ENCODE measurements at regions not wholly inside any gene's neighbourhood (a gene's known extent, or its start where the extent isn't known, plus 50 kb on each side); places are given as distances from the start of the nearest gene placed in this dataset.

DNA sequence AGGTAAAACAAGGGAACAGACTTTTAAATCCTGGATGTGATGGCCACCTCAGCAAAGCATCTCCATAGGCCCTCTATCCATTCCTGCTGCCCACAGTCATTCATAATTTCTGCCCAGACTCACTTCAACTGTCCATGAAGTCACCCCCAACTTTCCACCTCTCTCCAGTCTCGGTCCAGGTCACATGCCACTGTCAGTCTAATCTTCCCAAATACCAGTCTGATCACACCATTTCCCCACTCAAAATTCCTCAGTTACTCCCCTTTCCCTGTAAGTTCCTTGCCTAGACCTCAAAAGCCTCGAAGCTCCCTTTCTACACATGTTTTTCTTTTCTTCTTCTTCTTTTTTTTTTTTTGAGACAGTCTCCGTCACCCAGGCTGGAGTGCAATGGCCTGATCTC, 51.2 kb upstream of the HOPX start:
- no peak for DNase-seq
- Histone ChIP-seq H3K4me3 (ENCODE audit: low read length) (no peak overlapping the region), H3K27me3 (ENCODE audit: control insufficient read depth, insufficient read depth, low read length, poor library complexity, severe bottlenecking) (no peaks in the 10 kb centered on the region), H3K27ac (ENCODE audit: low read depth, low read length) (no peak overlapping the region), H3K36me3 (ENCODE audit: control insufficient read depth, insufficient read depth, low read length) (no peaks in the 10 kb centered on the region), H3K4me1 (ENCODE audit: control insufficient read depth, insufficient read depth, low read length) (no peaks in the 10 kb centered on the region), H3K9me3 (ENCODE audit: control insufficient read depth, low read length) (no peaks in the 10 kb centered on the region), H3K9ac (ENCODE audit: extremely low read depth, low read length, poor library complexity, severe bottlenecking) (no peak overlapping the region)
- Mint-ChIP-seq H3K4me3 (no peak overlapping the region), H3K36me3 (ENCODE audit: low read depth) (no peaks in the 10 kb centered on the region), H3K9me3 (peaks cover 5% of the 10 kb centered on the region), H3K27me3 (ENCODE audit: insufficient read depth) (peaks cover 3% of the 10 kb centered on the region), H3K4me1 (peaks cover 8% of the 10 kb centered on the region), H3K27ac (no peak overlapping the region)
- TF ChIP-seq, protein P1, sequence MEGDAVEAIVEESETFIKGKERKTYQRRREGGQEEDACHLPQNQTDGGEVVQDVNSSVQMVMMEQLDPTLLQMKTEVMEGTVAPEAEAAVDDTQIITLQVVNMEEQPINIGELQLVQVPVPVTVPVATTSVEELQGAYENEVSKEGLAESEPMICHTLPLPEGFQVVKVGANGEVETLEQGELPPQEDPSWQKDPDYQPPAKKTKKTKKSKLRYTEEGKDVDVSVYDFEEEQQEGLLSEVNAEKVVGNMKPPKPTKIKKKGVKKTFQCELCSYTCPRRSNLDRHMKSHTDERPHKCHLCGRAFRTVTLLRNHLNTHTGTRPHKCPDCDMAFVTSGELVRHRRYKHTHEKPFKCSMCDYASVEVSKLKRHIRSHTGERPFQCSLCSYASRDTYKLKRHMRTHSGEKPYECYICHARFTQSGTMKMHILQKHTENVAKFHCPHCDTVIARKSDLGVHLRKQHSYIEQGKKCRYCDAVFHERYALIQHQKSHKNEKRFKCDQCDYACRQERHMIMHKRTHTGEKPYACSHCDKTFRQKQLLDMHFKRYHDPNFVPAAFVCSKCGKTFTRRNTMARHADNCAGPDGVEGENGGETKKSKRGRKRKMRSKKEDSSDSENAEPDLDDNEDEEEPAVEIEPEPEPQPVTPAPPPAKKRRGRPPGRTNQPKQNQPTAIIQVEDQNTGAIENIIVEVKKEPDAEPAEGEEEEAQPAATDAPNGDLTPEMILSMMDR (conservative IDR thresholded peaks at IDR 0.05) = no peak
- 87 to 94% methylated on average over 2 to 3 of the region's 3 CpGs for WGBS, 2 experiments (ENCODE audit: insufficient coverage in 1 of 2, insufficient read length in 1 of 2)

DNA sequence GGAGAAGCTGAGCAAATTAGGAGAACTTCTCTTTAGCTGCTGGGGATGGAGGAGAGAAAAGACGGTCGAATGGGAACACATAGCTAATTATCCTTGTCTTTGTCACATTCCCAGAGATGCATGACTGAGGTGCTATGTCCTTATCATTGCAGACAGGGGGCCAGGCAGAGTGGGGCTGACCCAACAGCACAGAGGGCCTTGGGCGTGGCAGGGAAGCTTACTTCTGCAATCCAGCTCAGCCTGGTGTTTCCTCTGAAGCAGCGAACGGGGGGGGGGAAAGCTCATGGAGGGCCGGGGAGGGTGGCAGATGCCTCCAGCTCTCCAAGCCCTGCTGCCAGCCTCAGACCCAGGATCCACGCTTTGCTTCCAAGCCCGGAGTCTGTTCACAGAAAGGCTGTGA, 50.8 kb upstream of the HOPX start:
- 81 to 100% methylated on average over 3 to 8 of the region's 8 CpGs for WGBS, 2 experiments (ENCODE audit: insufficient coverage in 1 of 2, insufficient read length in 1 of 2)
- peaks cover 3% of the 10 kb centered on the region for H3K27me3 Mint-ChIP-seq (ENCODE audit: insufficient read depth)
- Histone ChIP-seq H3K36me3 (ENCODE audit: control insufficient read depth, insufficient read depth, low read length) (no peaks in the 10 kb centered on the region), H3K9me3 (ENCODE audit: control insufficient read depth, low read length) (no peaks in the 10 kb centered on the region), H3K4me3 (ENCODE audit: low read length) (no peak overlapping the region), H3K9ac (ENCODE audit: extremely low read depth, low read length, poor library complexity, severe bottlenecking) (no peak overlapping the region), H3K27ac (ENCODE audit: low read depth, low read length) (no peak overlapping the region), H3K27me3 (ENCODE audit: control insufficient read depth, insufficient read depth, low read length, poor library complexity, severe bottlenecking) (no peaks in the 10 kb centered on the region), H3K4me1 (ENCODE audit: control insufficient read depth, insufficient read depth, low read length) (no peaks in the 10 kb centered on the region)
- DNase-seq = peak; percentile 68
- no peak overlapping the region for H3K27ac Mint-ChIP-seq
- peaks cover 4% of the 10 kb centered on the region for H3K9me3 Mint-ChIP-seq
- TF ChIP-seq, protein P1 (conservative IDR thresholded peaks at IDR 0.05) = peak; percentile 35
- H3K36me3 Mint-ChIP-seq (ENCODE audit: low read depth) = no peaks in the 10 kb centered on the region
- peaks cover 8% of the 10 kb centered on the region for H3K4me1 Mint-ChIP-seq
- no peak overlapping the region for H3K4me3 Mint-ChIP-seq
